ENCODE measurements at regions not wholly inside any gene's neighbourhood (a gene's known extent, or its start where the extent isn't known, plus 50 kb on each side); places are given as distances from the start of the nearest gene placed in this dataset.

GRCh38 chr2:120908314-120908975 is 172.8 kb downstream of the GLI2 start:
- Mint-ChIP-seq H3K36me3 (ENCODE audit: low read depth) (no peaks in the 10 kb centered on the region), H3K4me1 (ENCODE audit: low read depth) (no peaks in the 10 kb centered on the region), H3K9me3 (no peaks in the 10 kb centered on the region), H3K27ac (no peak overlapping the region), H3K27me3 (no peaks in the 10 kb centered on the region), H3K4me3 (no peak overlapping the region)

- H3K4me1 Mint-ChIP-seq (ENCODE audit: low read depth) = no peaks in the 10 kb centered on the region
- H3K27me3 Mint-ChIP-seq = no peaks in the 10 kb centered on the region
- no peak overlapping the region for H3K4me3 Mint-ChIP-seq
- no peaks in the 10 kb centered on the region for H3K9me3 Mint-ChIP-seq
- H3K36me3 Mint-ChIP-seq (ENCODE audit: low read depth) = no peaks in the 10 kb centered on the region
- H3K27ac Mint-ChIP-seq = no peak overlapping the region
These were observed 173.4 kb downstream of the GLI2 start for GRCh38 chr2:120909102-120909501.

GRCh38 chr2:120910164-120910563 is 174.5 kb downstream of the GLI2 start:
- Mint-ChIP-seq H3K4me1 (ENCODE audit: low read depth) (no peaks in the 10 kb centered on the region), H3K4me3 (no peak overlapping the region), H3K9me3 (no peaks in the 10 kb centered on the region)

GRCh38 chr2:120910956-120911951 is 175.6 kb downstream of the GLI2 start:
- no peaks in the 10 kb centered on the region for H3K27me3 Mint-ChIP-seq
- no peaks in the 10 kb centered on the region for H3K9me3 Mint-ChIP-seq
- no peak overlapping the region for H3K27ac Mint-ChIP-seq
- no peak overlapping the region for H3K4me3 Mint-ChIP-seq
- H3K4me1 Mint-ChIP-seq (ENCODE audit: low read depth) = no peaks in the 10 kb centered on the region
- no peaks in the 10 kb centered on the region for H3K36me3 Mint-ChIP-seq (ENCODE audit: low read depth)

More at GRCh38 chr2:120910164-120910563, 174.5 kb downstream of the GLI2 start:
- no peaks in the 10 kb centered on the region for H3K27me3 Mint-ChIP-seq
- no peak overlapping the region for H3K27ac Mint-ChIP-seq
- no peaks in the 10 kb centered on the region for H3K36me3 Mint-ChIP-seq (ENCODE audit: low read depth)

GRCh38 chr2:120912101-120912985 is 176.7 kb downstream of the GLI2 start:
- Mint-ChIP-seq H3K36me3 (ENCODE audit: low read depth) (no peaks in the 10 kb centered on the region), H3K4me3 (no peak overlapping the region), H3K9me3 (no peaks in the 10 kb centered on the region), H3K27me3 (no peaks in the 10 kb centered on the region), H3K4me1 (ENCODE audit: low read depth) (no peaks in the 10 kb centered on the region), H3K27ac (no peak overlapping the region)

- no peaks in the 10 kb centered on the region for H3K4me1 Mint-ChIP-seq (ENCODE audit: low read depth)
- no peak overlapping the region for H3K27ac Mint-ChIP-seq
- H3K4me3 Mint-ChIP-seq = no peak overlapping the region
- H3K27me3 Mint-ChIP-seq = no peaks in the 10 kb centered on the region
- H3K36me3 Mint-ChIP-seq (ENCODE audit: low read depth) = no peaks in the 10 kb centered on the region
- H3K9me3 Mint-ChIP-seq = no peaks in the 10 kb centered on the region
These were observed 178.5 kb downstream of the GLI2 start for GRCh38 chr2:120913972-120914838.

GRCh38 chr2:120914839-120915521 is 179.3 kb downstream of the GLI2 start:
- H3K4me1 Mint-ChIP-seq (ENCODE audit: low read depth) = no peaks in the 10 kb centered on the region
- no peak overlapping the region for H3K4me3 Mint-ChIP-seq
- no peaks in the 10 kb centered on the region for H3K36me3 Mint-ChIP-seq (ENCODE audit: low read depth)
- H3K27me3 Mint-ChIP-seq = no peaks in the 10 kb centered on the region
- H3K9me3 Mint-ChIP-seq = no peaks in the 10 kb centered on the region
- H3K27ac Mint-ChIP-seq = no peak overlapping the region

GRCh38 chr2:120915670-120916069 is 180.0 kb downstream of the GLI2 start:
- Mint-ChIP-seq H3K9me3 (no peaks in the 10 kb centered on the region), H3K4me3 (no peak overlapping the region), H3K36me3 (ENCODE audit: low read depth) (no peaks in the 10 kb centered on the region), H3K27ac (no peak overlapping the region), H3K27me3 (no peaks in the 10 kb centered on the region), H3K4me1 (ENCODE audit: low read depth) (no peaks in the 10 kb centered on the region)

GRCh38 chr2:120916446-120916845 is 180.8 kb downstream of the GLI2 start:
- Mint-ChIP-seq H3K27me3 (no peaks in the 10 kb centered on the region), H3K4me3 (no peak overlapping the region), H3K27ac (no peak overlapping the region), H3K36me3 (ENCODE audit: low read depth) (no peaks in the 10 kb centered on the region), H3K4me1 (ENCODE audit: low read depth) (no peaks in the 10 kb centered on the region), H3K9me3 (no peaks in the 10 kb centered on the region)

GRCh38 chr2:120917886-120918285 is 182.2 kb downstream of the GLI2 start:
- no peak overlapping the region for H3K27ac Mint-ChIP-seq
- no peaks in the 10 kb centered on the region for H3K27me3 Mint-ChIP-seq
- H3K36me3 Mint-ChIP-seq (ENCODE audit: low read depth) = no peaks in the 10 kb centered on the region
- no peak overlapping the region for H3K4me3 Mint-ChIP-seq
- no peaks in the 10 kb centered on the region for H3K9me3 Mint-ChIP-seq
- no peaks in the 10 kb centered on the region for H3K4me1 Mint-ChIP-seq (ENCODE audit: low read depth)

- no peaks in the 10 kb centered on the region for H3K9me3 Mint-ChIP-seq
- no peaks in the 10 kb centered on the region for H3K4me1 Mint-ChIP-seq (ENCODE audit: low read depth)
- no peaks in the 10 kb centered on the region for H3K36me3 Mint-ChIP-seq (ENCODE audit: low read depth)
- no peak overlapping the region for H3K4me3 Mint-ChIP-seq
- no peaks in the 10 kb centered on the region for H3K27me3 Mint-ChIP-seq
- H3K27ac Mint-ChIP-seq = no peak overlapping the region
These were observed 183.5 kb downstream of the GLI2 start for GRCh38 chr2:120919216-120919615.

GRCh38 chr2:120919771-120920453 is 184.2 kb downstream of the GLI2 start:
- Mint-ChIP-seq H3K27me3 (no peaks in the 10 kb centered on the region), H3K9me3 (no peaks in the 10 kb centered on the region), H3K36me3 (ENCODE audit: low read depth) (no peaks in the 10 kb centered on the region), H3K4me3 (no peak overlapping the region), H3K4me1 (ENCODE audit: low read depth) (no peaks in the 10 kb centered on the region), H3K27ac (no peak overlapping the region)

GRCh38 chr2:120920454-120921148 is 184.9 kb downstream of the GLI2 start:
- Mint-ChIP-seq H3K27ac (no peak overlapping the region), H3K4me1 (ENCODE audit: low read depth) (no peaks in the 10 kb centered on the region), H3K27me3 (no peaks in the 10 kb centered on the region), H3K9me3 (no peaks in the 10 kb centered on the region), H3K36me3 (ENCODE audit: low read depth) (no peaks in the 10 kb centered on the region), H3K4me3 (no peak overlapping the region)

Data from stimulated activated naive CD8-positive, alpha-beta T cell treated with anti-CD3 and anti-CD28 coated beads, Interleukin-15, Interleukin-2, amounts not matched to agents 100 ng/mL and 50 ng/mL, for 24 hours (primary cell).